WERI-Rb-1 (cell line): ENCODE measurements at regions not wholly inside any gene's neighbourhood (a gene's known extent, or its start where the extent isn't known, plus 50 kb on each side); places are given as distances from the start of the nearest gene placed in this dataset.

Experiments
- DNase-seq: peaks from one replicate; pipeline ENCODE4 v3.0.0-alpha.2; 2020
- H3K27ac ChIP-seq: fragments of 250-450 bp; sonication (Bioruptor Pico); 2 replicates; pipeline ENCODE4 v1.5.1; 2020; ENCODE audit warnings: mild to moderate bottlenecking, moderate library complexity
- H3K27me3 ChIP-seq: fragments of 250-450 bp; sonication (Bioruptor Pico); 2 replicates; pipeline ENCODE4 v1.5.1; 2021; ENCODE audit warnings: mild to moderate bottlenecking, low read depth, moderate library complexity; ENCODE audit not compliant: insufficient read depth, severe bottlenecking
- H3K36me3 ChIP-seq: fragments of 250-450 bp; sonication (Bioruptor Pico); 2 replicates; pipeline ENCODE4 v1.5.1; 2020; ENCODE audit warnings: mild to moderate bottlenecking, moderate library complexity
- H3K4me3 ChIP-seq: 2 replicates; pipeline ENCODE4 v1.5.1; 2011; ENCODE audit warnings: low read depth, mild to moderate bottlenecking, control low read depth, low read length
- H3K9me3 ChIP-seq: fragments of 250-450 bp; sonication (Bioruptor Pico); 2 replicates; pipeline ENCODE4 v1.5.1; 2021; ENCODE audit warnings: mild to moderate bottlenecking, moderate library complexity; ENCODE audit not compliant: severe bottlenecking
- CTCF ChIP-seq: IDR thresholded peaks from 2 replicates; pipeline ENCODE4 v1.5.1; 2011; ENCODE audit warnings: low read depth, mild to moderate bottlenecking, control low read depth, inconsistent platforms, low read length

- Histone ChIP-seq H3K4me3 (no peak overlapping the region), H3K27ac (no peak overlapping the region)
- no peak for TF ChIP-seq CTCF
These were observed 495.6 kb upstream of the CDH11 start for GRCh38 chr16:65617421-65617820.

GRCh38 chr16:65608455-65608854 is 486.6 kb upstream of the CDH11 start:
- TF ChIP-seq CTCF, result no peak
- no peak for DNase-seq
- Histone ChIP-seq H3K36me3 (no peaks in the 10 kb centered on the region), H3K27ac (no peak overlapping the region), H3K27me3 (no peaks in the 10 kb centered on the region), H3K9me3 (peaks cover 2% of the 10 kb centered on the region), H3K4me3 (no peak overlapping the region)

More at GRCh38 chr16:65617421-65617820, 495.6 kb upstream of the CDH11 start:
- no peaks in the 10 kb centered on the region for H3K27me3 ChIP-seq
- no peaks in the 10 kb centered on the region for H3K36me3 ChIP-seq
- H3K9me3 ChIP-seq, result no peaks in the 10 kb centered on the region
- no peak for DNase-seq

- no peak for DNase-seq
- no peak for TF ChIP-seq CTCF
- H3K9me3 ChIP-seq, result peaks cover 2% of the 10 kb centered on the region
- H3K27ac ChIP-seq, result no peak overlapping the region
- no peaks in the 10 kb centered on the region for H3K27me3 ChIP-seq
- no peak overlapping the region for H3K4me3 ChIP-seq
- H3K36me3 ChIP-seq, result no peaks in the 10 kb centered on the region
These were observed 482.9 kb upstream of the CDH11 start for GRCh38 chr16:65604771-65605170.

- H3K9me3 ChIP-seq, result no peaks in the 10 kb centered on the region
- H3K36me3 ChIP-seq, result no peaks in the 10 kb centered on the region
- no peak for TF ChIP-seq CTCF
- no peak overlapping the region for H3K4me3 ChIP-seq
- no peaks in the 10 kb centered on the region for H3K27me3 ChIP-seq
- H3K27ac ChIP-seq, result no peak overlapping the region
- DNase-seq, result no peak
These were observed 479.9 kb upstream of the CDH11 start for GRCh38 chr16:65601781-65602180.

GRCh38 chr16:65600629-65601028 is 478.8 kb upstream of the CDH11 start:
- no peaks in the 10 kb centered on the region for H3K36me3 ChIP-seq
- no peak for DNase-seq
- H3K4me3 ChIP-seq, result no peak overlapping the region
- H3K9me3 ChIP-seq, result no peaks in the 10 kb centered on the region
- H3K27me3 ChIP-seq, result no peaks in the 10 kb centered on the region
- TF ChIP-seq CTCF, result no peak
- H3K27ac ChIP-seq, result no peak overlapping the region

- Histone ChIP-seq H3K27me3 (no peaks in the 10 kb centered on the region), H3K9me3 (no peaks in the 10 kb centered on the region), H3K36me3 (no peaks in the 10 kb centered on the region)
These were observed 478.2 kb upstream of the CDH11 start for GRCh38 chr16:65600046-65600445.

More at GRCh38 chr16:65600046-65600445, 478.2 kb upstream of the CDH11 start:
- no peak for DNase-seq
- no peak for TF ChIP-seq CTCF
- Histone ChIP-seq H3K4me3 (no peak overlapping the region), H3K27ac (no peak overlapping the region)
